B cell (primary cell): ENCODE measurements at regions not wholly inside any gene's neighbourhood (a gene's known extent, or its start where the extent isn't known, plus 50 kb on each side); places are given as distances from the start of the nearest gene placed in this dataset.

Experiments used
- ATAC-seq: fragments of 200-7000 bp; cut with Tn5 transposase; one replicate; pipeline ENCODE4 v1.10.0; 2021; ENCODE audit warnings: low read depth, mild to moderate bottlenecking, moderate number of reproducible peaks, moderate library complexity
- CTCF ChIA-PET: fragments of 350-600 bp; sonication (Branson Sonifier 250); formaldehyde crosslinking; loops from one replicate; lab custom pipeline; 2021; ENCODE audit warnings: antibody characterized with exemption, inconsistent platforms; lab: Charles Lee
- POLR2A ChIA-PET: fragments of 350-600 bp; sonication (Branson Sonifier 250); formaldehyde crosslinking; loops from one replicate; lab custom pipeline; 2021; ENCODE audit warnings: antibody characterized with exemption; lab: Charles Lee
- DNase-seq: peaks from one replicate; pipeline ENCODE4 v3.0.0; 2013
- H2AFZ ChIP-seq: 2 replicates; pipeline ENCODE4 v1.6.1; 2012; ENCODE audit warnings: mild to moderate bottlenecking, low read depth, low read length; ENCODE audit not compliant: insufficient read depth, poor library complexity, severe bottlenecking
- H3K27ac ChIP-seq, 2 donors: 1 replicate in 1 of 2; 2 replicates in 1 of 2; pipeline ENCODE4 v1.5.1; 2012 to 2013; ENCODE audit warnings: low read length in 2 of 2, mild to moderate bottlenecking in 2 of 2, moderate library complexity in 1 of 2
- H3K27me3 ChIP-seq, 4 experiments: fragments of 200-600 bp in 1 of 4; sonication (generic) in 1 of 4; replicated peaks in 1 of 4; 1 replicate in 2 of 4; 2 replicates in 2 of 4; pipeline versions ENCODE4 v1.6.1 to v1.7.0; 2013 to 2016; ENCODE audit warnings: low read length in 3 of 4, mild to moderate bottlenecking in 2 of 4, mixed read lengths in 1 of 4, moderate library complexity in 1 of 4; ENCODE audit not compliant: insufficient read depth in 4 of 4, control insufficient read depth in 3 of 4; ENCODE audit errors: control extremely low read depth in 1 of 4
- H3K36me3 ChIP-seq, 2 experiments: replicated peaks in 1 of 2; 1 replicate in 1 of 2; 2 replicates in 1 of 2; pipeline versions ENCODE4 v1.6.1 to v1.7.1; 2013; ENCODE audit warnings: low read length in 1 of 2; ENCODE audit not compliant: insufficient read depth in 2 of 2, control insufficient read depth in 1 of 2; ENCODE audit errors: control extremely low read depth in 1 of 2, extremely low read depth in 1 of 2
- H3K4me1 ChIP-seq, 2 donors: fragments of 200-600 bp in 1 of 2; sonication (generic) in 1 of 2; 1 replicate in 1 of 2; 2 replicates in 1 of 2; pipeline versions ENCODE4 v1.5.1 to v1.6.1; 2013 to 2017; ENCODE audit warnings: low read length in 2 of 2; ENCODE audit not compliant: control insufficient read depth in 2 of 2, insufficient read depth in 2 of 2
- H3K4me2 ChIP-seq: replicated peaks from 2 replicates; pipeline ENCODE3; 2012; ENCODE audit warnings: mild to moderate bottlenecking, low read depth, low read length; ENCODE audit not compliant: poor library complexity, severe bottlenecking
- H3K4me3 ChIP-seq, 5 experiments: fragments of 200-600 bp in 1 of 5; sonication (generic) in 1 of 5; 1 replicate in 3 of 5; 2 replicates in 2 of 5; pipeline versions ENCODE4 v1.5.1 to v1.7.0; 2011 to 2016; ENCODE audit warnings: low read length in 4 of 5, mild to moderate bottlenecking in 4 of 5, low read depth in 2 of 5, control low read depth in 1 of 5, moderate library complexity in 1 of 5; ENCODE audit not compliant: insufficient read depth in 1 of 5; ENCODE audit errors: control extremely low read depth in 1 of 5, extremely low read depth in 1 of 5
- H3K79me2 ChIP-seq: fragments of 200-600 bp; sonication (generic); one replicate; pipeline ENCODE4 v1.6.0; 2016; ENCODE audit warnings: low read length; ENCODE audit not compliant: control insufficient read depth, insufficient read depth
- H3K9ac ChIP-seq: fragments of 200-600 bp; sonication (generic); 2 replicates; pipeline ENCODE4 v1.6.1; 2017; ENCODE audit warnings: mild to moderate bottlenecking, low read length, moderate library complexity
- H3K9me3 ChIP-seq, 3 donors: one replicate each; pipeline versions ENCODE4 v1.6.1 to v1.7.1; 2013; ENCODE audit warnings: low read length in 2 of 3; ENCODE audit not compliant: control insufficient read depth in 2 of 3, insufficient read depth in 1 of 3; ENCODE audit errors: control extremely low read depth in 1 of 3
- H4K20me1 ChIP-seq: 2 replicates; pipeline ENCODE4 v1.6.0; 2012; ENCODE audit warnings: mild to moderate bottlenecking, low read length; ENCODE audit not compliant: insufficient read depth, control insufficient read depth, poor library complexity, severe bottlenecking
- H3K27ac Mint-ChIP-seq: one replicate; pipeline ENCODE4 v1.8.0; 2021; ENCODE audit warnings: mixed read lengths
- H3K27me3 Mint-ChIP-seq: one replicate; pipeline ENCODE4 v1.8.0; 2021; ENCODE audit warnings: mixed read lengths
- H3K4me1 Mint-ChIP-seq: one replicate; pipeline ENCODE4 v1.8.0; 2021; ENCODE audit warnings: mixed read lengths
- H3K4me3 Mint-ChIP-seq: one replicate; pipeline ENCODE4 v1.8.0; 2021; ENCODE audit warnings: mixed read lengths
- H3K9me3 Mint-ChIP-seq: one replicate; pipeline ENCODE4 v1.8.0; 2022; ENCODE audit warnings: mixed read lengths; ENCODE audit not compliant: insufficient read depth
- EZH2 ChIP-seq: IDR thresholded peaks from 2 replicates; pipeline ENCODE4 v1.6.1; 2012; ENCODE audit warnings: borderline replicate concordance, low read depth, mild to moderate bottlenecking, moderate library complexity, low read length; ENCODE audit not compliant: insufficient read depth, poor library complexity, severe bottlenecking
- WGBS: methylation state at CpG from one replicate; pipeline ENCODE4 v1.1.5; 2013; ENCODE audit warnings: missing lambda C conversion rate; ENCODE audit not compliant: insufficient coverage; 5-methylcytosine and 5-hydroxymethylcytosine counted together
- intact Hi-C: fragments of 100-400 bp; cut with micrococcal nuclease; formaldehyde crosslinking; loops from one replicate; pipeline ENCODE4 v1.10.0; 2022
- TF ChIP-seq, protein P1 (sequence below): fragments of 200-600 bp; IDR thresholded peaks from one replicate; pipeline ENCODE4 v1.8.0; 2022; ENCODE audit warnings: antibody characterized with exemption, mild to moderate bottlenecking

DNA sequence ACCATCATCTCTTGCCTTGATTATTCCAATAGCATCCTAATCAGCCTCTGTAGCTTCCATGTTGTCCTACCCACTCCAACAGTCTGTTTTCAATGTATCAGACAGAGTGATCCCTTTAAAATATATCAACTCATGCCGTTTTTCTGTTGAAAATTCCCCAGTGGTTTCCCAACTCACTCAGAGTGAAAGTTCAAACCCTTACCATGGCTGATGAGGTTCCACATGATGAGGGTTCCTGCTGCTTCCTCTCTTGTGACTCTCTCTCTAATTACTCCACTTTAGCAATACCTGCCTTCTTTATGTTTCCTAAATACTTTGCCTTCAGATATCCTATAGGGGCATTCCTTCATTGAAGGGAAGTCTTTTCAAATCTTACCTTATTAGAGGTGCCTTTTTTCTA is 334.7 kb downstream of the PPP1R2C start:
- WGBS = 43% methylated on average over 1 of the region's 1 CpG
- Histone ChIP-seq H3K27ac (no peak overlapping the region), H3K9ac (no peak overlapping the region), H3K27me3 (no peaks in the 10 kb centered on the region), H3K4me2 (no peak overlapping the region), H2AFZ (no peak overlapping the region), H3K9me3 (peaks cover 0 to 1% (median 0%) of the 10 kb centered on the region in 3 donors), H3K4me1 (no peaks in the 10 kb centered on the region), H3K36me3 (no peaks in the 10 kb centered on the region), H4K20me1 (no peaks in the 10 kb centered on the region), H3K79me2 (no peaks in the 10 kb centered on the region), H3K4me3 (no peak overlapping the region)
- ChIA-PET CTCF (interaction anchor here (1.4 kb wide), 1 partner anchor 9 kb away, joined by 3 read pairs; no protein-coding TSS in a partner anchor), POLR2A (no interaction called here)
- Mint-ChIP-seq H3K9me3 (peaks cover 7% of the 10 kb centered on the region), H3K4me1 (no peaks in the 10 kb centered on the region), H3K4me3 (no peak overlapping the region), H3K27me3 (no peaks in the 10 kb centered on the region), H3K27ac (no peak overlapping the region)
- DNase-seq (no peak), ATAC-seq (no peak)
- TF ChIP-seq EZH2 = no peak
- TF ChIP-seq, protein P1, sequence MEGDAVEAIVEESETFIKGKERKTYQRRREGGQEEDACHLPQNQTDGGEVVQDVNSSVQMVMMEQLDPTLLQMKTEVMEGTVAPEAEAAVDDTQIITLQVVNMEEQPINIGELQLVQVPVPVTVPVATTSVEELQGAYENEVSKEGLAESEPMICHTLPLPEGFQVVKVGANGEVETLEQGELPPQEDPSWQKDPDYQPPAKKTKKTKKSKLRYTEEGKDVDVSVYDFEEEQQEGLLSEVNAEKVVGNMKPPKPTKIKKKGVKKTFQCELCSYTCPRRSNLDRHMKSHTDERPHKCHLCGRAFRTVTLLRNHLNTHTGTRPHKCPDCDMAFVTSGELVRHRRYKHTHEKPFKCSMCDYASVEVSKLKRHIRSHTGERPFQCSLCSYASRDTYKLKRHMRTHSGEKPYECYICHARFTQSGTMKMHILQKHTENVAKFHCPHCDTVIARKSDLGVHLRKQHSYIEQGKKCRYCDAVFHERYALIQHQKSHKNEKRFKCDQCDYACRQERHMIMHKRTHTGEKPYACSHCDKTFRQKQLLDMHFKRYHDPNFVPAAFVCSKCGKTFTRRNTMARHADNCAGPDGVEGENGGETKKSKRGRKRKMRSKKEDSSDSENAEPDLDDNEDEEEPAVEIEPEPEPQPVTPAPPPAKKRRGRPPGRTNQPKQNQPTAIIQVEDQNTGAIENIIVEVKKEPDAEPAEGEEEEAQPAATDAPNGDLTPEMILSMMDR = no peak
- intact Hi-C loops = no loop called here

DNA sequence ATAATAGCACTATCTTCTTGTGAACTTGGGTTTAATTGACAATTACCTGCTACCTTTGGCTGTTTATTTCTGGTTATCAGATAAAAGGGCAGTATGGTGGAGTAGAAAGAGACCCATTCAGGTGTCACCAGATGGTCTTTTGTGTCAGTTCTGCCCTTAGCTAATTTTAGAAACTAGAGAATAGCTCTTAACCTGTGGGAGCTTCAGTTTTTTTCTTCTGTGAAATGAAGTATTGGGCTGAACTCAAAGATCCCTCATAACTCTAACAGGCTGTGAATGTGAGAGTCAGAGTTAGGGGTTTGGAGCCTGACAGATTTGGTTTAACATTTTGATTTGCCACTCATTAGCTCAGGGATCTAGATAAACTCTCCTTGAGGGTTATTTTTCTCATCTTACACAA is 335.2 kb downstream of the PPP1R2C start:
- CTCF ChIA-PET = interaction anchor here (1.4 kb wide), 1 partner anchor 9 kb away, joined by 3 read pairs; no protein-coding TSS in a partner anchor

More for the DNA sequence above, 335.2 kb downstream of the PPP1R2C start:
- Histone ChIP-seq H3K79me2 (no peaks in the 10 kb centered on the region), H2AFZ (no peak overlapping the region), H4K20me1 (no peaks in the 10 kb centered on the region), H3K4me3 (no peak overlapping the region), H3K36me3 (no peaks in the 10 kb centered on the region), H3K9ac (no peak overlapping the region), H3K4me1 (no peaks in the 10 kb centered on the region), H3K9me3 (peaks cover 0 to 1% (median 0%) of the 10 kb centered on the region in 3 donors), H3K4me2 (no peak overlapping the region), H3K27me3 (no peaks in the 10 kb centered on the region), H3K27ac (no peak overlapping the region)
- no peaks in the 10 kb centered on the region for H3K4me1 Mint-ChIP-seq
- DNase-seq (no peak), ATAC-seq (no peak)
- no peak overlapping the region for H3K27ac Mint-ChIP-seq
- no peak overlapping the region for H3K4me3 Mint-ChIP-seq
- intact Hi-C loops = no loop called here
- POLR2A ChIA-PET = no interaction called here
- H3K9me3 Mint-ChIP-seq = peaks cover 7% of the 10 kb centered on the region
- TF ChIP-seq EZH2 = no peak
- TF ChIP-seq, protein P1 = no peak
- H3K27me3 Mint-ChIP-seq = no peaks in the 10 kb centered on the region
